B cell (primary cell): ENCODE measurements at regions not wholly inside any gene's neighbourhood (a gene's known extent, or its start where the extent isn't known, plus 50 kb on each side); places are given as distances from the start of the nearest gene placed in this dataset.

ENCODE experiments used
- CTCF ChIP-seq: fragments of 200-600 bp; IDR thresholded peaks from one replicate; pipeline ENCODE4 v1.8.0; 2022; ENCODE audit warnings: antibody characterized with exemption, mild to moderate bottlenecking
- EZH2 ChIP-seq: IDR thresholded peaks from 2 replicates; pipeline ENCODE4 v1.6.1; 2012; ENCODE audit warnings: borderline replicate concordance, low read depth, mild to moderate bottlenecking, moderate library complexity, low read length; ENCODE audit not compliant: insufficient read depth, poor library complexity, severe bottlenecking

DNA sequence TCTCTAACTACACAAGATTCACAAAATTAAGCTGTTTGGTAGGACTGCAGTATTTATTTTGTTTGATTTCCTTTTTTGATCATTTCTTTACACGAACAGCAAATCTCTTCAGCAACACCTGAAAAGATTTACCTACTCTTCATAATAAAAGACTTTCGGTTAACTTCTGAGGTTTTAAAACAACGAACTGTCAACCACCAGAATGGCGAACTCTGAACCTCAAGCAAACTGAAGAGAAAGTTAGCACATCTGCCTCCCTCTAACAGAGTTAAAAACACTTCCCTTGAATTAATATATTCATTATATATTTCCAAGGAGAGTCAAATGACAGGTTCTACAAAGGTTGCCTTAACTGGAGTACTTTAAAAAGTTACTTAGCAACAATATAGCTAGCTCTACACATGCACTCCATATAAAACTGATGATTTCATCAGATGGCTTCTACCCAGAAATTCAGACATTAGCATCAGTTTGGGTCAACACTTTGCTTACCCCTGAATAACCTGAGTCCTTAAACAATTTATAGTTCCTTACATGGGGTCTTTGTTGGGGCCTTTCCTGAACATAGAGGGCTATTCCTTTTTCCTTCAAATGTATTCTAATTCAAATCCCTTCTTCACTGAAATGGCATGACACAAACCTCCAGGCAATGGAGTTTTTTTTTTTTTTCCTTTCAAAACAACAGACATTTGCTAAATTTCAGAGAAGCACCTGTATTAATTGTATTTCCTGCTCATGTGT lies 118.3 kb downstream of the SEM1 start:
- TF ChIP-seq CTCF (no peak), EZH2 (no peak)
